HG03558 (cell line): ENCODE measurements at regions not wholly inside any gene's neighbourhood (a gene's known extent, or its start where the extent isn't known, plus 50 kb on each side); places are given as distances from the start of the nearest gene placed in this dataset.

Experiments used
- ATAC-seq: cut with Tn5 transposase; IDR thresholded peaks from one replicate; pipeline ENCODE4 v1.9.1; 2021; ENCODE audit warnings: moderate number of reproducible peaks; ENCODE audit not compliant: unreplicated experiment; ENCODE audit errors: extremely low read depth

GRCh38 chr16:61362585-61362984 lies 673.7 kb downstream of the CDH8 start:
- ATAC-seq, result no peak

- ATAC-seq, result no peak
Observed at GRCh38 chr16:61344791-61345190, 691.4 kb downstream of the CDH8 start.

DNA sequence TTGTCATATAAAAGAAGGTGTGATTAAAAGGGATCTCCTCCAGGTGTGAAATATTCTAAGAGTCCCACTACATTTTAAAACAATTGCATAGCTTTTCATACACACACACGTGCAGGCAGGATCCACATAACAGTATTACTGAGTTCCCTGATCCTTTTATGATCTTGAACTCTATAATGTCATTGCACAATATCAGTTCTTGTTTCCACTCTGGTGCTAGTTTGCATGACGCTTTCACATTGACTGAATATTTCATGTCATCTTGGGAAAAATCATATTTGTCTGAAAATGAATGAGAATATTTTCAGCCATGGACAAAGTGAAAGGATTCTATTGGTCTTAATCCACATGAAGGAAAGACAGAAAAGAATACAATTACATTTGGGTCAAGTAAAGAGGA lies 703.8 kb downstream of the CDH8 start:
- ATAC-seq, result no peak

DNA sequence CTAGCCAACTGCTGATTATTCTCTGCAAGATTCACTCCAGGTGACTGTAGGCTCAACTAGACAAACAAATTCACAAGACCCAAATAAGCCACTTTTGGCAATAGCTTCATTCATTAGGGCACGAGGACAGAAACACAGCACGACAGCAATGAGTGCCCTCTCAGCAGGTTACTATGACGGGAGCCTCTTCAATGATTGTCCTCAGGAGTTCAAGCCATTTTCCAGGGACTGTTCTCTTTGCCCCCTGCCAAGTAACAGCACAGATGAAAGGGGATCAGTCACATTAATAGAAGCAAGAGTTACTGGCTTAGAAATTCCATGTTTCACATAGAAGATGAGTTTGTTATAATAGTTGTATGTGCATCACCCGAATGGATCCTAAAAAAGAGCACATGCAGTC lies 712.2 kb downstream of the CDH8 start:
- no peak for ATAC-seq

GRCh38 chr16:61323456-61323855 lies 712.8 kb downstream of the CDH8 start:
- no peak for ATAC-seq

DNA sequence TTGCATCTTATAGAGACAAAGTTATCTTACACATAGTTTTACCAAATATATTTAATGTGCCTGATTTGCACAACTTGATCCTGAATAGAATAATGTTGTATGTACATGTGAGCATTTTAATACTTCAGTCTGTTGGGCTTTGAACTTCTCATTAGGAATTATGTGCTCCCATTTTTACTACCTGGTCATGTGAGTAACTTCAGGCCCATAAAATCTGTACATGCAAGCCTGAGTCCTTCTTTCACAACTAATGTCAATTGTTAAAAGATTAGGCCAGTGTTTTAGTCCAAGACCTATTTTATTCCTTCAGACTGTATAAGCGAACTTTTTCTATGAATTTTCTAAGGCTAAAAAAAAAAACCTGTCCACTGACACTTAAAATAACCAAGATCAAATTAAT lies 715.4 kb downstream of the CDH8 start:
- ATAC-seq, result no peak

- no peak for ATAC-seq
Observed at GRCh38 chr16:61313931-61314330, 722.3 kb downstream of the CDH8 start.

- ATAC-seq, result no peak
Observed at GRCh38 chr16:61309386-61309785, 726.9 kb downstream of the CDH8 start.

GRCh38 chr16:61306204-61306603 lies 730.0 kb downstream of the CDH8 start:
- no peak for ATAC-seq

DNA sequence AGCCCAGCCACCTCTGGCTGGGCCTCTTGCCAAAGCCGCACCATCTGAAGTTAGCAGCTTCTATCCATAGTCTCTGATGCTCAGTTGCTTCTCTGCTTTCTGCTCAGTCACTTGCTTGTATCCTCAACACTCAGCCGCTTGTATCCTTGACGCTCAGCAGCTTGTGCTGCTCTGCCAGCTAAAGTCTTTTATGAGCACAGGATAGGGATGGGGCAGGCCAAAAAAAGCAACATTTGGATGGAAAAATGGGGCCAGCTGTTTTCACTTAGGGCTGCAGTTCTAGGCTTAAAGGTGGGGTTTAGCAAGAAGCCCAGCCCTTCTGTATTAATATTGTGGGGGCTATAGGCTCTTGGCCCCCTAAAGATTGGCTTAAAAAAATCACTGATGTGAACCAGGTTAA lies 739.4 kb downstream of the CDH8 start:
- no peak for ATAC-seq

- no peak for ATAC-seq
Observed at GRCh38 chr16:61296305-61296704, 739.9 kb downstream of the CDH8 start.

- ATAC-seq, result no peak
Observed at GRCh38 chr16:61295311-61295710, 740.9 kb downstream of the CDH8 start.

DNA sequence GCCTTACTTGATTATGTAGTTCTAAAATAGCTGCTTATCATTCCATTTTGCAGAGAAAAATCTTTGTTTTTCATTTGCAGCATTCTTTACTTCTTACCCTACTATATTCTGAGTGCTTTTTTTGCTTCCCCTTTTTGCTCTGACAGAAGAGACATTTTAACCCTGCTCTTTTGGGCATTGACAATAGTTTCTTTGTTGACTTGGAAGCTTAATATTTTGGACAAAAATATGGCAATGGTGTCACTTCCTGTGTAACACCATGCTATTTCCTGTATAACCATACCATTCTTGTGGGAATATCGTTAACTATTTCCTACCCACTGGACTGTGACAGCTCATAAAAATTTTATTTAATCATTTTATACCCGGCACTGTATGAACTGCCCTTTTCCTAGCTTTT lies 747.1 kb downstream of the CDH8 start:
- no peak for ATAC-seq

DNA sequence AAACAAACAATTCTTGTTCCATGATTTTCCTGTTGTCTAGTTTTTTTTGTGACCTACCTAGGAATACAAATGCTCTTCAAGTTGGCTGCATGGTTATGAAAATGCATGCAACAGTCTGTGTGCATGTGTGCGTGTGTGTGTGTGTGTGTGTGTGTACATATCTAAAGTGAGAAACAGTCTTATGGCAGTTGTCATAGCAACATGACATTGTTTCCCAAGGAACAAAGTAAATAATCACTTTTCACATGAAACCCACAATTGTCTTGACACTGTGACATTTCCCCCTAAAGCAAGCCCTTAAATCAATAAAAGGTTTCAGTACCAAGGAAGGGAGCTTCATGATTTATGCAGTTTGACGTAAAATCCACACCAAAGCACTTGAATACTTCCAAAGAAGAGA lies 758.4 kb downstream of the CDH8 start:
- no peak for ATAC-seq

- ATAC-seq, result no peak
Observed at GRCh38 chr16:61274211-61274610, 762.0 kb downstream of the CDH8 start.

DNA sequence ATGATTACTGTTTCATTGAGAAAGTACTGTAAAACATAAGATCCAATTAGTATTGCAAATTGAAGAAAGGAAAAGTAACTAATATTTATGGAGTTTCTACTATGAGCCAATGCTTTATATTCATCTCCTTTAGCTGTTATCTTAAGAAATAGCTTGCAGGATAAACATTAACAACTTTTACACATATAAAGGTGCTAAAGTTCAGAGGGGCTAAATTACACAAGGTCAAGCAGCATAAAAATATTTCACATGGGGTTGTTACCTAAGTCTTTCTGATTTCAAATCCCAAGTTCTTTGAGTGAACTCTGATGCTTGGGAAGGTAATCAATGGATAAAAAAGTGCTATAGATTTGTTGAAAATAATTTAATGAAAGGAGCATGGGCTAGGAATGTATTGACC lies 765.5 kb downstream of the CDH8 start:
- ATAC-seq, result no peak

DNA sequence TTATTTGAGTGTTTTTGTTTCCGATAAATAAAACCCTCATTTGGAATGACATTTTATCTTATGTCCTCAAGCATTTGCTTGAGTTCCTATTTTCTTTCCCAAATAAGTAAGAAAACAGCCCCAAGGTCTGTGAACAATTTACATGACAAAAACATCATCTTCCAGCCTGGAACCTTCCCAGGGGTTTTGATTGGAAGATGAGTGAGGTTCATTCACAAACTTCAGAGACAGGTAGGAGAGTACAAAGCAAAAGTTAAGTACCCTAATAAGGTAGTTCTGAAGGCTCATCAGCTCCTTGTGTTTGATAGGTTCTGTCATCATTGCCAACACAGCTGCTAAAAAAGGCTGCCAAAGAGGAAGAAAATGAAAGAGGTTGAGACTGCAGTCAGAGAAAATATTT lies 772.8 kb downstream of the CDH8 start:
- ATAC-seq, result no peak

GRCh38 chr16:61261315-61261714 lies 774.9 kb downstream of the CDH8 start:
- no peak for ATAC-seq

GRCh38 chr16:61246592-61246991 lies 789.6 kb downstream of the CDH8 start:
- no peak for ATAC-seq

DNA sequence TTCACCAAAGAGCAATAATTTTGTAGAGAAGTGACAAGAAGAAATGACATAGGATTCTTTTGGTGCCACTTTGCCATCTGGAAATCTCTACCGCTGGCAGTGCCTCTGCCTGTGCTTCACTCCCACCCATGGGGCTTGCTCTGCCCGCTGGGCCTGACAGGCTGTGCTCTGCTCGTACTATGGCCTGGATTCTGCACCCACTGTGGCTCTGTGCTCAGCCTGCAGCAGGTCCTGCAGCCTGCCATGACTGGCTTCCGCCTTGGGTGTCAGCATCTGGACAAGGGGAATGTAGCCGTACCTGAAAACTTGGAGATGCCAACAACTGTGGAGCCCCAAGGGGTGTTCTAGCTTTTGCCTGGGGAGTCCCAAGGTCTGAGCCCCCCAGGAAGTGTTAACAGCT lies 792.3 kb downstream of the CDH8 start:
- no peak for ATAC-seq

DNA sequence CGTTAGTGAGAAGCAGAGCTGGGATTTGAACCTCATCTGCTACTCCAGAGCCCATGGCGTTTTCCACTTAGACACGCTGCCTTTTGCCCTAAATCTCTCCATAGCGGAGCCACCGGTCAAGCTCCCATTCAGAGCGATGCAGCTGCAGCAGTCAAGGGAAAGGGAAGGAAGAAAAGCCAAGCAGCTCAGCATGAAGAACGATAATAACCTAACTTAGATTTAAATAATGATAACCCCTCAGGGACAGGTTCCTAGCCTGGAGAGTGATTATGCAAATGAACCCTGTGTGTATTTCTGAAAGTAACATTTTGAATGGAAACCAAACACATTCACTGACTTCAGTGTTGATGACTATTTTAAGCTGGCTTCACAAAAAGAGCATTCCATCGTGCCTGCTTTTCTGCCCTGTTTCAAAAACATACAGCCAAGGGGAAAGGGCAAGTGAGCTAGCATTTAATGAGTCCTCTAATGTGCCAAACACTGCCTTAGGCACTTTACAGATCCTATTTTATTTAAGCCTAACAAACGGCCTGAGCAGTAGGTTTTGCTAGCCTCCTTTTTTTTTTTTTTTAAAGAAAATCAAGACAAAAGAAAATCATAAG lies 798.3 kb downstream of the CDH8 start:
- ATAC-seq, result no peak

DNA sequence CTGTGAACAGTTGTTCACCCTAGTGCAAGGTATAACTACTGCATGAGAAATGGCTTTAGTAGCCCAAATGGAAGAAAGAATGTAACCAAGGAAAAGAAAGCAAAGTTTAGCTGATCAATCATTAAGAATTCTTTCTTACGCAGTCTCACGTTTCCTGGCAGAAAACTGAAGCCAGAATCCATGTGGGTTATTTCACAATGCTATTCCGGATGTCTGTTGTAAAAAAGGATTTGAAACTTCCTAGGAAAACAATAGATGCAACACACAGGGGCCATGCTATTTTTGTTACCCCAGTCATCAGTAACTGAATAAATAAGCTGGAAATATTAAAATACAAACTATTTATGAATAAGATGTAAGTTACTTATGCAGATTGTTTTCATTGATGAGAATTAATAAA lies 802.5 kb downstream of the CDH8 start:
- no peak for ATAC-seq

DNA sequence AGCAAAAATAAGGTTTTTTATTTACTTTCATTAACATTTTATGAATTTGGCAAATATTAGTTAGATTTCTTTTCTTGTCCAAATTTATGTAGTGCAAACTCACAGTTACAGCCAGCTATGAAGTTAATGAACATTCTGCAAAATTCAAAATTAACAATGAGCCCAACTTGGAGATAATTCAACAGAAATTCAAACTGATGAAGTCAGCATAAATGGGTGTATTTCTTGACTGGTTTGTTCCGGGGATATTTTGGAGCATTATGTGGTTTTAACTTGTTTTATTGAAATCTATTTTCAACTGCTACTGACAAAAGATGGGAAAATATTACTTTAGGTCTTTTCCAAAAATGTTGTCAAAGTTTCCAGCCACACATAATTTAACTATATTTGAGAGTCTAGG lies 807.9 kb downstream of the CDH8 start:
- ATAC-seq, result no peak
